GM18517 (cell line): ENCODE measurements at regions not wholly inside any gene's neighbourhood (a gene's known extent, or its start where the extent isn't known, plus 50 kb on each side); places are given as distances from the start of the nearest gene placed in this dataset.

Experiments
- ATAC-seq: cut with Tn5 transposase; IDR thresholded peaks from one replicate; pipeline ENCODE4 v1.9.1; 2021; ENCODE audit warnings: mild to moderate bottlenecking, moderate library complexity; ENCODE audit not compliant: unreplicated experiment

DNA sequence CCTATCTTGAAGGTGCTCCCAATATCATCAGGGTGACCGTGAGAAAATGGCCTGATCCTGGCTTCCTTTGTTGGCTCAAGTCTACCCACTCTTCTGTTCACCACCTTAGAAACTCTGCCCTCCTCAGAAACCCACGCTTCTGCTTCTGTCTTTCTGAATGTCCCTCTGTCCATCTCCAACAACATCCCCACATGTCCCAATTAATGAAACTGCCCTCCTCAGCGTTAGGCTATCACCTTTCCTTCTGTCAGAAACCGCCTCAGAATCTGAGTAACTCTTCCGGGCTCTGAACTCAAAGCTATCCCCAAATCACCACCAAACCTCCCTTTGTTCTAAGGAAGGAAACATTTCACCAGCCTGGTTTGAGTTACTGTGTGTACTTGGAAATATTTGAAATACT, 315.8 kb upstream of the ZNF32 start:
- no peak for ATAC-seq

DNA sequence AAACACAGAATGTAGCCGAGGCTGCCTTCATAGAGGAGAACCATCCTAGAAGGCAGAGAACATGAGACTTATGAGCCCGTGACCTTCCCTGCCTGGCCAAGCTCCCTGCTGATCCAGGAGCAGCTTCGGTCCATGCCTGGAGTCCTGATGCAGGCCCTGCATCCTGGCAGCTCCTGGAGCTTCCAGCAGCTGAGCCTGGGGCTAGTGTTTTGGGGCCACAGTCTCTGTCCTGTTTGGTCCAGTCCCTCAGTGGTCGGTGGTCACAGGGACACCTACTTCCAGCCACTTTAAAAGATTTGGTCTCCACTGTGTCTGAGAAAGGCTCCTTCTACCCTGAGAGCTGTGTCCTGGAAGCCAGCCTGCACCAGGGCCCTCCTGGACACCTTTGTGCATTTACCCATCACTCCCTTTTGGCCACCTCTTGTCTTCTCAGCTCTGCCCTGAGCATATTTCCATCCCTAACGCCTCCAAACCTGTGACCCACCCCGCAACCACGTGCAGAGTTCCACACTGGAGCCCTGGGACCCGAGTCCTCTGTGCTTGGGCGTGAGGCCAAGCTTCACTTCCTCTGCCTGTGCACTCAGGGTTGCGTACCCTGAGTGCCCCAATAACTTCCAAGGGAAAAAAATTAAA, 315.2 kb upstream of the ZNF32 start:
- no peak for ATAC-seq

DNA sequence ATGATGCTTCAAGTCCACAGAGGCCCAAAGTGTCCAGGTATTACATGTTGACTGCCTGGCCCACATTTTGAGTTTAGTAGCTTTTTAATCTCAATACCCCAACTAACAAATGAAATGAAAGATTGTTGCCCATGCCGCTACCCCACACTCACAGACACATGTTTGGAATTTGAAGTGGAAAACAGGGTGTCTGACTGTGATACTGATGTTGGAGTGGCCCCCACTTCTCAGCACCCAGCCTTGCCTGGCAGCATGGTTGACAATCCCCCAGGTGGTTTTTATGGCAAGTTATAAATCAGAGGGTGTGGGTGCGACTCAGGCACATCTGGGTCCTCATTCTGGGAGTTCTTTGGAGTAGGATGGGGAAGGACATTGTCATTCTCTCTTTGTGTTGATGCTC, 314.7 kb upstream of the ZNF32 start:
- ATAC-seq: no peak

GRCh38 chr10:43962346-43963191, 313.9 kb upstream of the ZNF32 start:
- no peak for ATAC-seq

DNA sequence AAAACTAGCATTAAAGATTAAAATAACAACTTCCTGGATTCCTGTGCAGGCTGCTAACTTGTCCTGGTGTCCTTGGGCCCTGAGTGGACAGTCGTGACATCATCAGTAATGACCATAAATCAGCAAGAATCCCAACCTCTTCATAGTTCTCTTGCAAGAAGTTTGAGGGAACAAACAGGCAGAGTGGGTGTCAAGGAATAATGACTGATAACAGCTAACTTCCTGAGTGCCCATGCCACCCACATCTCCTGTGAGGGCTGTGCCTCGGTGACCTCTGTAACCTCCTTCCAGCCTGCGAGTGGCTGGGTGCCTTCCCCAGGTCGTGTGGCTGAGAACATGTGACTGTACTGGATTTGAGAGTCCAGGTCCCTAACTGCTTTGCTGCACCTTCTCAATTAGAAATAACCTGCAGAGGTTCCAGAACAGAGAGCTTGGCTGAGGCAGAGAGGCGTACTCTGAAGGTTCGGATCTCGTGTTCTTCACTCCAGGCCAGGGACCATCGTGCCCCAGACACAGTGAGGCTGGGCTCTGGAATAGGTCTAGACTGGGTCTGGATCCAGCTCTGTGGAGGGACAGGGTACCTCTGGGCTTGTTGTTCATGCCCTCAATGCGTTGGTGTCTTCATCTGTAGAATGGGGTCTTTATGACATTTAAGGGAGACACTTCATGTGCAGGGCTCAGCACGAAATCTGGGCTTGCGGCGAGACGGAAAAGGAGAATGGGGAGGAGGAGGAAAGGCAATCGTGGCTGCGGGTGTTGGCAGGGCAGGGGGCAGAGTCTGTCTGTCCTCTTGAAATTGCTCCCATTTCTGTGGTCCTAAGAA, 313.1 kb upstream of the ZNF32 start:
- no peak for ATAC-seq

GRCh38 chr10:43960981-43961380, 312.3 kb upstream of the ZNF32 start:
- no peak for ATAC-seq

- ATAC-seq: no peak
Measured at GRCh38 chr10:43960477-43960876, 311.8 kb upstream of the ZNF32 start.

DNA sequence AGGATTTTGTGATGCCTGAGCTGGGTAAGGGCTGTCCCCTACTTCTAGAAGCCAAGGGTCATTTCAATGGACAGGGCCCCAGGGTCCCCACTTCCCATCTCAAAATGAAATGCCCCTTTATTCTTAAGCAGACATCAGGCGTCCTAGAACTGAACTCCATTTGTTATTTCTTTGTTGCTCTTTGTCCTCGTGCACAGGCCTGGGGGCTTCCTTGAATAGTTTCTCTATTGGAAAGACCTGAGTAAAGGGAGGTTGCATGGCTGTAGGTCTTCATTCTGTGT, 311.4 kb upstream of the ZNF32 start:
- ATAC-seq: no peak

- no peak for ATAC-seq
Measured at GRCh38 chr10:43959364-43960134, 310.9 kb upstream of the ZNF32 start.

- ATAC-seq: no peak
Measured at GRCh38 chr10:43958964-43959363, 310.3 kb upstream of the ZNF32 start.

- no peak for ATAC-seq
Measured at GRCh38 chr10:43958071-43958432, 309.4 kb upstream of the ZNF32 start.

DNA sequence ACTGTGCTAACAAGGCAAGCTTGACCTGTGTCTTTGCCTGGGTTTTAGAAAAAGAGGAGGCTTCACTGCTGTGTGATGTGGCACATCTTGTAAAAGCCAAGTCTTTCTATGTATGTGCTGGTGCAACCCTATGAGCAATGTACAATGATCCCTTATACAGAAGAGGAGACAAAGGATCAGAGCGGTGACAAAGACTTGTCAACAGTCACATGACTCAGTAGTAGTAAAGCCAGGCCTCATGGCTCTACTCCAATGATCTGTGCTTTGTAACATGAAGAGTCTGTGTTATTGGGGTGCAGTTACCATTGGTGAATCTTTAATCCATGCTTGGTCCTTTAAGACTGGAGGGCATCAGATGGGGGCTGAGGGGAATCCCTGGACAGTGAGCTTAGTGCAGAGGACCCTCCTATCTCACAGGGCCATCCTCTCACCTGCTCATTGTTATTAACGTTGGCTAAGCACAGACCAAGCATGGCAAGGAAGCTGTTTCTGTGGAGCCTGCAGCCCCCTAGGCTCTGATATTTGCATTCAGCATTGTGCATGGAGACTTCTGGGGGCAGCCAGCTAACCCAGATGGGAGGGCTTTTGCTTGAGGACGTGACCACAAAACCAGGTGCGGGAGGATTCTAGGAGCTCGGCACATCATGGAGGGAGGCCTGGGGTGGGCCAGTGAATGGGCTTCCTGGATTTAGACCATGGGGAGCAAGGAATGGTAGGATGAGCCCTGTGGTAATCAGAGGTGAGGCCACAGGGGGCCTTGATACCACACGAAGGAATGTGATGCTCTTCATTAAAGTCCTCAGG, 308.8 kb upstream of the ZNF32 start:
- no peak for ATAC-seq

GRCh38 chr10:43955978-43956377, 307.3 kb upstream of the ZNF32 start:
- ATAC-seq: no peak

DNA sequence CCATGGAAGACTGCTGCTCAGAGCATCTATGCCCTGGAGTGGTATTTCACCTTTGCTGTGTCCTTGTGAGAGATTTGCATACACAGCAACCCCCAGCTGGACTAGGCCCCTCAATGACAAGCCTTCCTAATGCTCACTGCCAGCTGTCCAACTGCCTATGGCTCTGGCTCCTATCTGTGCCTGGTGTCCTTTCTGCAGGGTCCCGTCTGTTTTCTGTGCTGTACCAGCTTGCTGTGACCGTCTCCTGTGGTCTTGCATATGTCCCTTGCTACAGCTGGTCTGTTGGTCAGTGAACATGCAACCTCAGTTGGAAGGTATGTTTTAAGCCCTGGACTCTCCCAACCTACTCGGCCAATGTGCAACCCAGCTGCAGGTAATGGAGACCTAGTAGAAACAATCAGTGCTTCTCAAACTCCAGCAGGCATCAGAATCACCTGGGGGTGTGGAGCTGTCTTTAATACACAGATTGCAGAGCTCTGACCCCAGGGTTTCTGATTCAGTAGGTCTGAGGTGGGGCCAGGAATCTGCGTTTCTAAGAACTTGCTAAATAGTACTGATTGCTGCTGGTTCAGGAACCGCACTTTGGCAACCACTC, 306.4 kb upstream of the ZNF32 start:
- ATAC-seq: no peak

DNA sequence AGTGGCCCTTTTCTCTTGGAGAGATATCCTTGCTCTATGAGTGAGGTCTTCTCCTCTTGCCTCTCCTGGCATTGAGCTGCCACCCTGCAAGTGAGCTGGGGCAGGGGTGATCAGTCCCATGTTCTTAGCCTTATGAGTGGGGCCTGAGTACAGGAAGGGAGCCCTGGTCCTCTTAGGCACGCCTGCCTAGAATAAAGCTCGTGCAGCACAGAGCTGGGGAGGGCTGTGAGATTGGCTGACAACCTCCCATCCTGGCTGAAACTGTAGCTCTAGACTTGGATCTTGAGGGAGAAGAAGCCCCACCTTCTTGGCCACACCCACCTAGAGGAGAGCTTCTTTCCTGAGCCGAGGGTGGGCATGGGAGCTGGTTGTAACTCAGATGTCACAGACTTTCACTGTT, 305.0 kb upstream of the ZNF32 start:
- no peak for ATAC-seq

GRCh38 chr10:43952760-43953159, 304.1 kb upstream of the ZNF32 start:
- no peak for ATAC-seq

GRCh38 chr10:43949351-43949750, 300.7 kb upstream of the ZNF32 start:
- no peak for ATAC-seq

- no peak for ATAC-seq
Measured at GRCh38 chr10:43946445-43946844, 297.8 kb upstream of the ZNF32 start.

- no peak for ATAC-seq
Measured at GRCh38 chr10:43945908-43946307, 297.2 kb upstream of the ZNF32 start.

- ATAC-seq: no peak
Measured at GRCh38 chr10:43945094-43945730, 296.5 kb upstream of the ZNF32 start.
